DND-41 (cell line): ENCODE measurements at regions not wholly inside any gene's neighbourhood (a gene's known extent, or its start where the extent isn't known, plus 50 kb on each side); places are given as distances from the start of the nearest gene placed in this dataset.

Source experiments
- ATAC-seq: fragments of 200-7000 bp; cut with Tn5 transposase; 3 replicates; pipeline ENCODE4 v1.9.1; 2021; ENCODE audit warnings: low read depth; ENCODE audit not compliant: insufficient read depth
- DNase-seq: peaks from one replicate; pipeline ENCODE4 v3.0.0-alpha.2; 2020
- H2AFZ ChIP-seq: 2 replicates; pipeline ENCODE4 v1.6.0; 2012; ENCODE audit warnings: low read depth, low read length
- H3K27ac ChIP-seq: 2 replicates; pipeline ENCODE4 v1.5.1; 2012; ENCODE audit warnings: low read length, inconsistent platforms
- H3K27me3 ChIP-seq: fragments of 200-600 bp; sonication (generic); 2 replicates; pipeline ENCODE4 v1.6.0; 2012; ENCODE audit warnings: low read length, mild to moderate bottlenecking, inconsistent platforms; ENCODE audit not compliant: insufficient read depth, poor library complexity
- H3K36me3 ChIP-seq: 2 replicates; pipeline ENCODE4 v1.5.1; 2012; ENCODE audit warnings: low read length, inconsistent platforms; ENCODE audit not compliant: insufficient read depth
- H3K4me1 ChIP-seq: 2 replicates; pipeline ENCODE4 v1.5.1; 2012; ENCODE audit warnings: mild to moderate bottlenecking, low read length; ENCODE audit not compliant: insufficient read depth
- H3K4me2 ChIP-seq: 2 replicates; pipeline ENCODE4 v1.6.0; 2012; ENCODE audit warnings: mild to moderate bottlenecking, moderate library complexity, low read length, inconsistent platforms; ENCODE audit not compliant: insufficient read depth
- H3K4me3 ChIP-seq, 2 experiments: fragments of 200-600 bp in 1 of 2; shearing (Covaris generic) in 1 of 2; 2 replicates each; pipeline ENCODE4 v1.5.1; 2012 to 2016; ENCODE audit warnings: inconsistent platforms in 2 of 2, low read length in 2 of 2, mild to moderate bottlenecking in 2 of 2, low read depth in 1 of 2, moderate library complexity in 1 of 2
- H3K79me2 ChIP-seq: 2 replicates; pipeline ENCODE4 v1.6.0; 2012; ENCODE audit warnings: low read length, inconsistent platforms; ENCODE audit not compliant: insufficient read depth
- H3K9ac ChIP-seq: 2 replicates; pipeline ENCODE4 v1.6.0; 2012; ENCODE audit warnings: low read depth, mild to moderate bottlenecking, inconsistent platforms, low read length, moderate library complexity
- H3K9me3 ChIP-seq: 2 replicates; pipeline ENCODE4 v1.5.1; 2012; ENCODE audit warnings: low read length, moderate library complexity, mild to moderate bottlenecking, inconsistent platforms; ENCODE audit not compliant: insufficient read depth, severe bottlenecking
- H4K20me1 ChIP-seq: 2 replicates; pipeline ENCODE4 v1.6.0; 2012; ENCODE audit warnings: low read length; ENCODE audit not compliant: insufficient read depth
- CTCF ChIP-seq: IDR thresholded peaks from 2 replicates; pipeline ENCODE4 v1.5.1; 2012; ENCODE audit warnings: borderline replicate concordance, low read length, moderate library complexity, mild to moderate bottlenecking; ENCODE audit not compliant: poor library complexity, severe bottlenecking; ENCODE audit errors: extremely low read depth
- EZH2 ChIP-seq: IDR thresholded peaks from 3 replicates; pipeline ENCODE4 v1.6.1; 2012; ENCODE audit warnings: borderline replicate concordance, low read depth, mild to moderate bottlenecking, moderate library complexity, low read length, inconsistent platforms; ENCODE audit not compliant: severe bottlenecking

GRCh38 chr15:70242951-70243685 is 145.4 kb upstream of the TLE3 start:
- no peak overlapping the region for H3K27ac ChIP-seq
- H3K27me3 ChIP-seq: no peaks in the 10 kb centered on the region
- no peak overlapping the region for H3K4me2 ChIP-seq
- H3K79me2 ChIP-seq: no peaks in the 10 kb centered on the region
- no peak overlapping the region for H3K4me3 ChIP-seq
- no peaks in the 10 kb centered on the region for H3K9me3 ChIP-seq
- H3K9ac ChIP-seq: no peak overlapping the region
- ATAC-seq (no peak; the same call in 2 of the 3 replicates), DNase-seq (no peak)
- TF ChIP-seq EZH2 (no peak), CTCF (no peak)
- H2AFZ ChIP-seq: no peak overlapping the region
- H4K20me1 ChIP-seq: no peaks in the 10 kb centered on the region
- peaks cover 3% of the 10 kb centered on the region for H3K4me1 ChIP-seq
- H3K36me3 ChIP-seq: no peaks in the 10 kb centered on the region

GRCh38 chr15:70241561-70242320 is 144.0 kb upstream of the TLE3 start:
- Histone ChIP-seq H3K27me3 (no peaks in the 10 kb centered on the region), H3K4me1 (no peaks in the 10 kb centered on the region; the same call in 1 of the 2 replicates), H4K20me1 (no peaks in the 10 kb centered on the region), H3K79me2 (no peaks in the 10 kb centered on the region), H3K36me3 (no peaks in the 10 kb centered on the region), H2AFZ (no peak overlapping the region), H3K4me3 (no peak overlapping the region), H3K9me3 (no peaks in the 10 kb centered on the region), H3K9ac (no peak overlapping the region), H3K4me2 (no peak overlapping the region), H3K27ac (no peak overlapping the region)
- peak; percentile 29; the same call in 1 of the 3 replicates for ATAC-seq
- no peak for TF ChIP-seq CTCF
- no peak for TF ChIP-seq EZH2
- no peak for DNase-seq

- H3K9ac ChIP-seq: no peak overlapping the region
- H3K36me3 ChIP-seq: no peaks in the 10 kb centered on the region
- H3K4me2 ChIP-seq: no peak overlapping the region
- H3K27me3 ChIP-seq: no peaks in the 10 kb centered on the region
- H3K79me2 ChIP-seq: no peaks in the 10 kb centered on the region
- H3K9me3 ChIP-seq: no peaks in the 10 kb centered on the region
- H3K4me3 ChIP-seq: no peak overlapping the region
- no peaks in the 10 kb centered on the region for H4K20me1 ChIP-seq
- no peak for TF ChIP-seq CTCF
- TF ChIP-seq EZH2: no peak
- no peak for ATAC-seq
- no peak overlapping the region for H3K27ac ChIP-seq
- DNase-seq: no peak
- no peak overlapping the region for H2AFZ ChIP-seq
- H3K4me1 ChIP-seq: no peaks in the 10 kb centered on the region; the same call in 1 of the 2 replicates
These were observed 143.2 kb upstream of the TLE3 start for GRCh38 chr15:70240820-70241430.
